ENCODE measurements at regions not wholly inside any gene's neighbourhood (a gene's known extent, or its start where the extent isn't known, plus 50 kb on each side); places are given as distances from the start of the nearest gene placed in this dataset.
"Not testable (repeated sequence)": the region's sequence is repeated elsewhere in the genome, so short reads cannot be mapped to it uniquely, and the experiment has no call there.

DNA sequence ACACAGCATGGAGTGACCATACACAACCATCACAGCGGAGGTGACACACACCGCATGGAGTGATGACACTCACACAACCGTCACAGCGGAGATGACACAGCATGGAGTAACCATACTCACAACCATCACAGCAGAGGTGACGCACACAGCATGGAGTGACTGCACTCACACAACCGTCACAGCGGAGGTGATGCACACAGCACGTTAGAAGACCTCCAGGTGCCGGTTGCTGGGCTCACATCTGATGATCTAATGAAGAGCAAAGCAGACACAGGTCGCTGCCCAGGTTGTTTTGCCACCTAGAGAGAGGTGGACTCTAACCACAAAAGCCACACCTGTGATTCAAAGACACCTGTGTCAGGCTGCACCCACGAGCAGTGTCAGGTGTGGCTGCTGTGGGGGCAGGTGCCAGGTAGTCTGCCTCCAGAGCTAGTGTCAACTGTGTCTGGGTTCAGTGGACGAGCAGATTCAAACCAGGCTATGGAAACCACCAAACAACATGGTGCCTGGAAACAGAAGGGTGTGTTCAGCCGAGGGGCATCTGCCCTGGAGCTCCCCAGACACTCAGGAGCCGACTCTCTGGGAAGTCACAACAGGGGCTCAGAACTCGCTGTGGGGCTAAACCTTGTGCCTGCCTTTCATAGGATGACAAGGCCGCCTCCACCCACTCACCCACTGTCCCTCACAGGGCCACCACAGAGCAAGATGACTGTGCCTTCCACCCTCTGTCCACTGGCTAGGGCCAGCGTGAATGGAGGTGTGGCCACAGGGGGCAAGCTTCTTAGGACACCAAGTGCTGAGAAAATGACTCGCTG lies 608.2 kb downstream of the TBC1D22A start:
- DNase-seq (ENCODE audit: low read depth) = no peak

DNA sequence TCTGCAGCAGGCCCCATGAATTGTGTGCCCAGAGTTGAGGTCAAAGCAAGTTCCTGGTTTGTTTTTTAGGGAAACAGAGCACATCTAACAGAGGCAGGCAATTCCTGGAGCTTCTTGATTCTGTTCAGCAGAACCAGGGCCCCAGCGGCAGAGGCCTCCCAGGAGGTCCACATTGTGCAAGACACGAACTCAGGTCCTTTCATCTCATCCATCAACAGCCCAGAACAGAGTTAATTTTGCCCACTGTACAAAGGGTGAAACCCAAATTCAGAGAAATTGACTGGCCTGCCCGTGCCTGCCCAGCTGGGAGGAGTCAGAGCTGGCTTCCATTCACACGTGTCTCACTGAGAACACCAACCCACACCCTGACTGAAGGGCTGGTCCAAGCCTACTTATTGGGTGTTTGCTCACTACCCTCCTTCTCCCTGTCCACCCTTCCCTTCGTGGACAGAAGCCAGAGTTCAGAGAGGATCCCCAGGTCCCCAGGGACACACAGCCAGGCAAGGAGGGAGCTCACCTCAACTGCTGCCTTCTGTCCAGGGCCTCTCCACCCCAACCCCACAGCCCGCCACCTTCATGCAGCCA lies 607.1 kb downstream of the TBC1D22A start:
- no peak for DNase-seq (ENCODE audit: low read depth)

DNA sequence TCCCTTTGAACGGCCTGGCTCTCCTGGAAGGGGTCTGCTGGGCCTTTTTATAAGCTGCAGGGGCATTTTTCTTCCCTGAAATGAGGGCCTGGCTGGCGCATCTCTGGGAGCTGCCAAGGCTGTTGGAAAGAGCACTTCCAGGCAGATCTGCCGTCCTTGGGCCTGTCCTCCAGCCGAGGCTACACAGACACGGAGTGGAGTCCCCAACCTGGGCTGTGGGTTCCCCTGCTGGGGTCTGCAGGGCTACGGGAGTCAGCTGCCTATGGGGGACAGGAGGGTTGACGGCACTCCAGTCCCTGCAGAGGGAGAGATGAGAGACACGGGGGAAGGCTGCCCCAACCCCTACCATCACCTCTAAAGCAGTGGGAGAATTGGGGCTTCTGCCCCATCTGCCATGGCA lies 606.6 kb downstream of the TBC1D22A start:
- no peak for DNase-seq (ENCODE audit: low read depth)

DNA sequence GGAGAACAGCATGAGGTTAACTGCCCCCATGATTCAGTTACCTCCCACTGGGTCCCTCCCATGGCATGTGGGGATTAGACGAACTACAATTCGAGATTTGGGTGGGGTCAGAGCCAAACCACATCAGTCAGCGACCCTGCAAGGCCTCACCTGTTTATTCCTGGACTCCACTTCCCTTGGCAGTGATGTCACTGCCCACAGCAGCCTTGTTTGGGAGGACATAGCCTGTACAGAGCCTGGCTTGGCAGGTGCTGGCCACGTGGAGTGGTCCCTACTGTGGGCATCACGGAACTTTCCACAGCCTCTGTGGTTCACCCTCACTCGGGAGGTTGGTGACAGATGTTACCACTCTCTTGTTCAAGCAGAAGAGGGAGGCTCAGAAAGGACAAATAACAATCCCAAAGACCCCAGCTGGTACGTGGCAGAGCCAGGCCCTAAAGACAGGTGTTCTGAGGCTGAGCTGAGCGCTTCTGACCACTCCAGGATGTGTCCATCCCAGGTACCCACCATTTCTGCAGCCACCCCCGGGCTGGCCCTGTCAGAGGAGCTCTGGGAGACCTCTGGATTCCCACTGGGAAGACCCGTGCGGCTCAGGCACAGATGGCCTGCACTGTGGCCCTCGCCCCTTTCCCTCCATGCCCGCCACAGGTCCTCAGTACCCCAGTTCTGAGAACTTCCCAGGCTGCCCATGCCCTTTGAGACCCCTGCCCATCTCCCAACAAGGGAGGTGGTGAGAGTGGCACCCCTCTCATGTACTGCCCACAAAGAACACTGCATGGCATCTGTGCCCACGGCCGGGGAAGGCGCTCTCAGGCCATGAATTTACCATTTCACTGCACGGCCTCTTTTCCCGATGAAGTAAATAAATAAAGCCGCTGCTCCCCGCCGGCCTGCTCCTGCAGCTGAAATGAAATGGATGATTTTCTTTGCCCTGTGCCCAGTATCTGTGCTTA lies 605.8 kb downstream of the TBC1D22A start:
- DNase-seq (ENCODE audit: low read depth) = no peak

DNA sequence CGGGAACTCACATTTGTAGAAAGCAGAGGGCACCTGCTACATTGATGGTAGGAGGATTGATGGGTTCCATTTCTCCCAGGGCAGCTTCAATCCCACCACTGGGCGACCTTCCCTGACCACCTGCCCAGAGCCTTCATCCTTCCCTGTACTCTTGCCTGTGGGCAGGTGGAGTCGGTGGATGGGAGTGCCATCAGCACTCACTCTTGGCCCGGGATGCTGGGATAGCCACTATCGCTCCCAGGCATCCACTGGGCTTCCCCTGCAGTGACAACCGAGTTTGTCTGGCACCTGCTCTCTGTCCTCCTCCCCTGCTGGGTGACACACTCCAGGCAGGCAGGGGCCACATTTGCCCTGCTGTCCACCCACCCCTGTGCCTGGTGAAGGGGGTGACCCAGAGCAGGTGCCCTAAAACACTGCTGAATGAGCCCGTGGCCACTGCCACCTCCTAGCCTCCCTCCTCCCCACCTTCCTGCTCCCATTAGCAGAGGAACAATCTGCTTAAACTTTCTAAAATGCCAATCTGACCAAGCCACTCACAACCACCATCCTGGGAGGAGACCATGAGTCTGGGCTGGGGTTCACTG lies 604.7 kb downstream of the TBC1D22A start:
- no peak for DNase-seq (ENCODE audit: low read depth)

DNA sequence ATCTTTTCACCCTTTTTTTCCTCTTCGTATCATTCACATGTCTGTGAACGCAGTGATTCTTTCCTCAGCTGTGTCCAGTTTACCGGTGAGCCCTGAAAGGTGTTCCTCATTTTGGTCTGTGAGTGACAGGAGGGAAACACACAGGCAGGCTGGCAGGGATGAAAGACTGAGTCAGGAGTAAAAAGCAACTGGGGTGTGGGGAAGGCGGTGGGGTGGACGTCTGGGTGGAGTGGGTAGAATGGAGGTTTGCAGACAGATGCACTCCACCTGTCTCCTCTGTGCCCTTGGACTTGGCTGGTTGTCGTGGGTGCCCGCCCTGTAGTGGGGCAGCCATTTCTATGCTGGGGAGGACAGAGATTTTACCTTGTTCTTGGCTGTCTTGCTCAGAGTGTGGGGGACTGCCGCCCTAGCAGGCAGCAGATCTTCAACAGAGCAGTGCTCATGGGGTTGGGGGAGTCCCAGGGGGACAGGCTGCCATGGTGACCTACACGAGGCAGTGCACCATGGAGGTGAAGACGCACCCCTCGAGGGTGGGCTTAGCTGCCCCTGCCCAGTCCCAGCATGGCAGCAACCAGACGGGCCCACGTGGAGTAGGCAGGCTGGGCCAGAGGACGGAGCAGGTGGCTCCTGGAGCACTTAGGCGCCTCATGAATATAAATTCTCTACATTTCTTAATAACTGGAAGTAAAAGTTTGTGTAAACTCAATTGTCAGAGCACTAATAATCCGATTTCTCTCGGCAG lies 603.7 kb downstream of the TBC1D22A start:
- no peak for DNase-seq (ENCODE audit: low read depth)

DNA sequence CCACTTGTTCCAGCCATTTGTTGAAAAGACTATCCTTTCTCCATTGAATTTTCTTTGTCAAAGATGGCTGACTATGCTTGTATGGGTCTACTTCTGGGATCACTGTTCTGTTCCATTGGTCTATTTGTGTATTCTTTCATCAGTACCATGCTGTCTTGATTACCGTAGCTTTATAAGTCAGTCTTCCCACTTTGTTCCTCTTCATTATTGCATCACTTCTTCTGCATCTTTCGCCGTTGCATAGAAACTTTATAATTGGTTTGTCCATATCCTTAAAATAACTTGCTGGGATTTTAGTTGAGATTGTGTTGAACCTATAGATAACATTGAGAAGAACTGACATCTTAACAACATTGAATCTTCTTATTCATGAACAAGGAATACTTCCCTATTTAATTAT lies 598.8 kb downstream of the TBC1D22A start:
- DNase-seq (ENCODE audit: low read depth) = no peak

DNA sequence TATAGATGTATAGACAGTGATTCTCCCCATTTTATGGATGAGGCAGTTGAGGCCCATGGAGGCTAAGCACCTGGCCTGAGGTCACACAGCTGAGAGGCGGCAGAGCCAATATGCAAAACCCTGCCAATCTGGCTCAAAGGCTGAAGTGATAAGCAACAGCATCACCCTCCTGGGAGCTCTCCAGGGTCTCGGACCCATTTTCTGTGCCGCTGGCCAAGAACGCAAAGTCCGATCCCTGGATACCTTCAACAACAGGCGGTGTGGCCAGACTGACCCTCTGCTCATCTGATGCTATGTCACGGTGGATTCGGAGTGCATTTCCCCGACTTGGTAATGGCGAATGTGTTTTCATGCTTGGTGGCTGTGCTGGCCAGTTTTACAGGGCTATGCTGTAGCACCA lies 595.0 kb downstream of the TBC1D22A start:
- DNase-seq (ENCODE audit: low read depth) = no peak

DNA sequence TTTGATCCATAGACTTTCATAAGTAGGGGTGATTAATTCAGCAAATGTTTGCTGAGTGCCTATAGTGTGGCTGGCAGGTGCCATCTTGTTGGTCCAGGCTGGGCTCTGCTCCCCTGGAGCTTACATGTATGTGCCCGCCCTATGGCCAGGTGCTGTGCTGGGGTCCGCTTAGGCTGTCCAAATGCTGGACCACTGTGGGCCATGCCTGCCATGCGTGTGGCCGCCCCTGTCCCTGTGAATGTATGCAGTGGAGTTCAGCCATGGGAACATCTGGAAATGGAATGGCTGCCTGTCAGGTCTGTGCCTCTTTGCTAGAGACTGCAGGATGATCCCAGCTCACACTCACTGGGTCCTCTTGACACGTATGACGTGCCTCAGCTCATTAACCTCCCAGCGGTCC lies 594.6 kb downstream of the TBC1D22A start:
- DNase-seq (ENCODE audit: low read depth) = no peak

DNA sequence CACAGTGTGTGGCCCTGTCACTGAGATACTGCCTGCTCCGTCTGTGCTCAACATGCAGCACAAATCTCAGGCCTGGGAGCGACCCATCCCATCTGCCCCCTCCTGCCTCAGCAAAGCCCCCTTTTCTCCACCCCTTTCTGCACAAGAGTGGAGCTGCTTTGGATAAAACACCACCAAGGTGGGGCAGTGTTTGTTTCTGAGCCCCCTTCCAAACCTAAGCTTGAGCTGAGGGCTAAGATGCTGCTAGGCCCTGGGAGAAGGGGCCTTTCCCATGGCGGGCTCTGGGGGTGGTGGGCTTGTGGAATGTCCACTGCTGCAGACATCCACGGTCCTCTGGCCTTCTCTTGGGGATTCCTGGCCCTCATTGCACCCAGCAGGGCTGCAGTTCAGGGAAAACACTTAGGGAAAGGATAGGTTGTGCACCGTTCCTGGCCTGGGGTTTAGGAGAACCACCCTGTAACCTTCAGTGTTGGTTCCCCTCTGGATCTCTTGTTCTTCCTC lies 594.1 kb downstream of the TBC1D22A start:
- no peak for DNase-seq (ENCODE audit: low read depth)

DNA sequence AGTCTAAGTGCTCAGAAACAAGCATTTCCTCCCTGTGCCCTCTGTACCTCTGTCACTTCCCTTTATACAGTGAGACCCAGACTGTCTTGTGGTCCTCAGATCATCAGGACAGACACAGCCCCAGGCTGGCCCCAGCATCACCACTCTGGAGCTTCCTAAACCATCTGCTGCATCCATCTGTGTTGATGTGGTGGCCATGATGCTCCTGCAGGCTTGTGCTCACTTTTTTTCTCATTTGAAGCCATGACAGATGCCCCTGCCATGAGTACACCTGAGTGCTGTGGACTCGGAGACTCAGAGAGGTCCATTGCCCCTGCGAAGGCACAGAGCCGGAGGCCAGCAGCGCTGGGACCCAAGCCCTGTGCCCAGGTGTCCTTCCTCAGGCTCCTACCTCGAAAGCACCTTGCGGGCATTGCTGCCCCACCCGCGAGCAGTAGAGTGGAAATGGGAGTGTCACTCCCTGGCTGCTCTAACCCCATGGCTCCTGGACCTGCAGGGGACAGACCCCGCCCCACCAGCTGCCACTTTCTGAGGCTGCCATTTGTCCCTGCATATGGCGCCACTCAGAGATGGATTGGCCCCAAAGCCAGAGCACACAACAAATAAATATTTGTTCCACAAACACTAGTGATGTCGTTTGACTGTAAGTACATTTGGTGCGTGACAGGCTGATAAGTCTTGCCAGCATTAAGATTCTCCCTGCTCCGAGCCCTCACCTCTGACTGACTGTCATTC lies 593.5 kb downstream of the TBC1D22A start:
- DNase-seq (ENCODE audit: low read depth) = no peak

DNA sequence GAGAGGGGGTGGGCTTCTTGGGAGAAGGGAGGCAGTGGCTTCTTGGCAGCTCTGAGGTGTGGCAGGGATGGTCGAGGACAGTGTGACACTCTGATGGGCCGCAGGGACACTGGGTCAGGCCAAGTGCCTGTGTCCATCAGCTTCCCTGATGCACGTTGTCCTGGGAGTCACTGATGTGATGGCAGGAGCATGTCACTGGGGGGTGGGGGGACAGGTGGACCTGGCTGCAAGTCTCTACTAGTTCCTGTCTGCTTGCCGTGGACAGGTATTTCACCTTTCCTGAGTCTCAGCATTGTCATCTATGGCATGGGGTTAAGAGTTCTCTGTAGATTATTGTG lies 592.9 kb downstream of the TBC1D22A start:
- no peak for DNase-seq (ENCODE audit: low read depth)

DNA sequence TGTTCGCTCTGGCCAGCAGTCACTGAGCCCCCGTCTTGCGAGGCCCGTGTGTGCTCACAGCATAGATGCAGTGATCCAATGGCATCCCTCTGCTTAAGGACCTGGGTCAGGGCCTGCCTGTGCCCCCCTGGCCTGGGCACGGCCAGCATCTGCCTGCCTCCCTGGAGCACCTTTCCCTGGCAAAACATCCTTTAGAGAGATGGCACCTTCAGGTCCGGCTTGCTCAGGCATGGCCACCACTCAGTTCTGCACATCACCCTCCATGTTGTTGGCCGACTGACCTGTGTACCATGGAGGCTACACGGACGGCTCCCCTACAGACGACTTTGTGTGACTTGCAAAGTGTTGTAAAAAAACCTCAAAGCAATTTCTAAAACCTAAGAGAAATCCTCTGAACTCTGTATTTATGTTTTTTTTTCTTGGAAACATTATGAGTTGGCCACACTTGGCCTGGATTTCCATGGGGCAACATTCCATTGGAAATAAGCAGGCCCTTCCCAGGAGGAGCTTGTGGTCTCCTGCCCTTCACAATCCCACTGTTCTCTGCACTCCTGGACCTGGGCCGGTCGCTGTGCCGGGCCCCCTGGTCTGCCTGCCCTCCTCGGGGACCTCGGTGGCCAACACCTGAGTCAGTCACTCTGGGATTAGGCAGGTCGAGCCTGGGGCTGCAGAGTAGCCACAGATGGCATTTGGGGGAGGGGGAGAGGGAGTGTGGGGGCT lies 592.4 kb downstream of the TBC1D22A start:
- DNase-seq (ENCODE audit: low read depth) = no peak

DNA sequence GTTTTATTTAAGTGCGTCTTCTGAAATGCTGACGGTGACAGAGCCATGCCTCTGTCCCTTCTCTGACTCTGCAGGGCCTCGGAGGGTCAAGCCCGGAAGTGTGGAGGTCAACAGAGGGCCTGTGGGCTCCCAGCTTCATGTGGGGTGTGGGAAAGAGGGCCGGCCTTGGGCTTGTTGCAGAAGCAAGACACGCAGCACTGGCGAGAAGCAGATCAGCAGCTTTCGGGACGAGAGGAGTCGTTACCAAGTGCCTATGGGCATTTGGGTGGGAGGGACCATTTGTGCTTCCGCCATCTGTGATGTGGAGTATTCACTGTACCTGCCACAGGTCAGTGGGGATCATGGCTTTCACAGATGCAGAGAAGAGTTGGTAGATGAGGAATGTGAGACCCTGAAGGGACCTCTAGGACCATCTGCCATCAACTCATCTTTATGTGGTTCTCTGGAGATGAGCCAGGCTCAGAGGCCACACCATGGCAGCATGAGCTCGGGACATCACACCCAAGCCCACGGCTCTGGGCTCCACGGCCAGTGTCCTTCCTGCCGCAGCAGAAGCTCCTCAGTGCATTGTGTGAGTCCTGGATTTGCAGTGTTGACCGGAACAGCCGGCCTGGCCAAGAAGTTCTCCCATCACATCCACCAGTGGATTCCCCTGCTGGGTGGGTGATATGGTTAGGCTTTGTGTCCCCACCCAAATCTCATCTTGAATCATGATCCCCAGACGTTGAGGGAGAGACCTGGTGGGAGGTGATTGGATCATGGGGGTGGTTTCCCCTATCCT lies 590.7 kb downstream of the TBC1D22A start:
- DNase-seq (ENCODE audit: low read depth) = no peak

DNA sequence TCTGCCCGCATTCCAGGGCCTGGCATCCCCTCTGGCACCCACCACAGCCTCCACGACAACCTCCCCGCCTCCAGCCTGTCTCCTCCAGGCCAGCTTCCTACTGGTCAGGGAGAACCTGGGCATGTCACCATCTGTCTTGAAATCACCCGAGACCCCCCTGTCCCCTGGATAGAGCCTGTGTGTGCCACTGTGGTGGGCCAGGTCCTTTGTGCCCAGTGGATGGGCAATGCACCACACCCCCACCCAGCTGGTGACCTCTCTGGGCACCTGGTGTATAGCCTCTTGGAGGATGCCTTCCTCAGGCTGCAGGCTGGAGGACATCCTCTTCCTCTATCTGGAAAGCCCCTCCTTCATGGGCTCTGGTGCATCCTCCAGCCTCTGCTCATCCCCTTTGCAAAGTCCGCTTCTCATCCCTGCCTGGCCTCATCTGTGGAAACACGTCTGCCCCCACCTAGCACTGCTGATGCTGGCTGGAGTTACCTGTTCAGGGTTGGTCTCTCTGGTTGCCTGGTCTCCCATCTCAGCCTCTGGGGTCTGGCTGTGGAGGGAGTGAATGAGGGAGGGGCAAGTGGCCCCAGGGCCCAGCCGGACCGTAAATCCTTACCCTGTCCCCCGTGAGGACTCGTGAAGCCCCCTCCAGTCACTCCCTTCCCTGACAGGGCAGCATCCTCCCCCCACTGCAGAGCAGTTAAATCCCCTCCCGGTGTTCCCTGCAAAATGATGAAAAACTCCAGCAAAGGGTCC lies 589.6 kb downstream of the TBC1D22A start:
- DNase-seq (ENCODE audit: low read depth) = no peak

DNA sequence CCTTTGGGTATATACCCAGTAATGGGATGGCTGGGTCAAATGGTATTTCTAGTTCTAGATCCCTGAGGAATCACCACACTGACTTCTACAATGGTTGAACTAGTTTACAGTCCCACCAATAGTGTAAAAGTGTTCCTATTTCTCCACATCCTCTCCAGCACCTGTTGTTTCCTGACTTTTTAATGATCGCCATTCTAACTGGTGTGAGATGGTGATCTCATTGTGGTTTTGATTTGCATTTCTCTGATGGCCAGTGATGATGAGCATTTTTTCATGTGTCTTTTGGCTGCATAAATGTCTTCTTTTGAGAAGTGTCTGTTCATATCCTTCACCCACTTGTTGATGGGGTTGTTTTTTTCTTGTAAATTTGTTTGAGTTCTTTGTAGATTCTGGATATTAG lies 583.8 kb downstream of the TBC1D22A start:
- DNase-seq (ENCODE audit: low read depth) = not testable (repeated sequence)

DNA sequence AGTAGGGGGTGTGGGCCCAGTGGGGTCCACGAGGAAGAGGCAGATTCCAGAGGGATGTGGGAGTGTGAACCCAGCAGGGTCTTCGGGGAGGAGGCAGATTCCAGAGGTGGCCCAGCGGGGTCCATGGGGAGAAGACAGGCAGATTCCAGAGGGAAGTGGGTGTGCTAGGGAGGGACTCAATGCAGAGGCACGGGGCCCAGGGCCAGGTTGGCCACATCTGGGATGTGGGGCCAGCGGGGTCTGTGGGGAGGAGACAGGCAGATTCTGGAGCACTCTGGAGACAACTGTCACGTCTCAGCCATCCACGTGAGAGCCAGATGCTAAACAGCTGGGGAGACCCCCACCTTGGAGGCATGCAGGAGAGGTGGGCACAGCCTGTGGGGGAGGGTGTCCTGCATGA lies 582.6 kb downstream of the TBC1D22A start:
- DNase-seq (ENCODE audit: low read depth) = no peak

DNA sequence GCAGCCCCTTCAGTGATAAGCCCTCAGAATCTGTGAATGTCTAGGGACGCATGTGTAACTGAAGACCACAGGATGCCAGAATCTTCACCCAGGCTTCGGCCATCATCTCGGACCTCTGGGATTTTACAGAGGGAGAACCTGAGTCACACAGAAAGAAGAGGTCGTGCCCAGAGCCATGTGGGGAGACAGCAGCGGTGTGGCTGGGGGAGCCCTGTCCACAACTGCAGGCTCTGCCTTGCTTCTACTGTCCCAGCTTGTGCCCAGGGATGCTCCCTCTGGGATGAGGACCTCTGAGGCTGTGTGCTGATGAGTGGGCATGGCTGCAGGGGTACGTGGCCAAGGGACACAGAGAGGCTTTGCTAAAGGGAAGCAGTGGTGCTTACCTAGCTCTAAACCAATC lies 582.0 kb downstream of the TBC1D22A start:
- DNase-seq (ENCODE audit: low read depth) = no peak

DNA sequence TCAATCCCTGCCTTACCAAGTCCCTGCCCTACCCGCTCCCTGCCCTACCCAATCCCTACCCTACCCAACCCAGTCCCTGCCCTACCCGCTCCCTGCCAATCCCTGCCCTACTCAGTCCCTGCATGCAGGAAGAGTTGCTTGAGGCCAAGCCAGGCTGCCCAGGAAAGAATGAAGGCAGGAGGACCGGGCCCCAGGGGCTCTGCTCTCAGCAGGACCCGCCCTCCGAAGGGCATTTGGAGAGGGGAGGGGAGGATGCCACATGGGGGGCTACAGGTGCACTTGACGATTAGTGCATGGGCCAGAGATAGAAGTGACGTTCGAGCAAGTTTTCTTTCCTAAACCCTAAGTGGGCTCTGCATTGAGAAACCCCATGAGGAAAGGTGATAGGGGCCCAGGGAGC lies 581.2 kb downstream of the TBC1D22A start:
- no peak for DNase-seq (ENCODE audit: low read depth)
